Stimulated activated CD8-positive, alpha-beta memory T cell treated with anti-CD3 and anti-CD28 coated beads, Interleukin-12 subunit alpha, Interleukin-12 subunit beta, amount 100 ng/mL, for 1 hour (primary cell): ENCODE measurements at regions not wholly inside any gene's neighbourhood (a gene's known extent, or its start where the extent isn't known, plus 50 kb on each side); places are given as distances from the start of the nearest gene placed in this dataset.
A peak's percentile ranks its signal among the peaks of the same experiment; 100 is the strongest.
"Not testable (repeated sequence)": the region's sequence is repeated elsewhere in the genome, so short reads cannot be mapped to it uniquely, and the experiment has no call there.

Experiments
- DNase-seq: peaks from one replicate; pipeline ENCODE4 v3.0.0-alpha.2; 2020; ENCODE audit warnings: low read depth

- not testable (repeated sequence) for DNase-seq
These were observed 127.0 kb downstream of the ART5 start for GRCh38 chr11:3514635-3515424.

GRCh38 chr11:3513311-3513710 is 128.5 kb downstream of the ART5 start:
- DNase-seq: not testable (repeated sequence)

- not testable (repeated sequence) for DNase-seq
These were observed 129.0 kb downstream of the ART5 start for GRCh38 chr11:3512751-3513150.

DNA sequence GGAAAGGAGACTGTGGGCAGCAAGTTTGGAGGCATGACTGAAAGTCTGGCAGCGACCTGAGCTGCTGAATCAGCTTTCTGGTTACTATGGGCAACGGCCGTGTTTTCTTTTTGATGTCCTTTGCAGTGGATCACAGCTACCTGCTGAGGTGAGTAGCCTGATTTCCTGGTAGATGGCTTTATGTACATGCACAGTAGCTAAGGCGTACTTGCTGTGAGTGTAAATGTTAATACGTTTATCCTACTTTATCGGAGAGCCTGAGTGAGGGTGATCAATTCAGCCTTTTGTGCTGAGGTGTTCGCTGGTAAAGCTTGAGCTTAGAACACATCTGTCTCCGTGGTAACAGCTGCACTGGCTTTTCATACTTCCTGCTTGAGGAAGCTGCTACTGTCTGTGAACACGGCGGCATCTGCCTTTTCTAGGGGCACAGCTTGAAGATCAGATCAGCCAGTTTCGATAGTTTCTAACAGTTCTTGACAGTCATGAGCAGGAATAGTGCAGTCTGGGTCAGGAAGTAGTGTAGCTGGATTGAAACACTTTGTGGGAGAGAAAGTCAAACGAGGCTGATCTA is 129.6 kb downstream of the ART5 start:
- DNase-seq: peak; percentile 1

- not testable (repeated sequence) for DNase-seq
These were observed 130.2 kb downstream of the ART5 start for GRCh38 chr11:3511416-3512132.

DNA sequence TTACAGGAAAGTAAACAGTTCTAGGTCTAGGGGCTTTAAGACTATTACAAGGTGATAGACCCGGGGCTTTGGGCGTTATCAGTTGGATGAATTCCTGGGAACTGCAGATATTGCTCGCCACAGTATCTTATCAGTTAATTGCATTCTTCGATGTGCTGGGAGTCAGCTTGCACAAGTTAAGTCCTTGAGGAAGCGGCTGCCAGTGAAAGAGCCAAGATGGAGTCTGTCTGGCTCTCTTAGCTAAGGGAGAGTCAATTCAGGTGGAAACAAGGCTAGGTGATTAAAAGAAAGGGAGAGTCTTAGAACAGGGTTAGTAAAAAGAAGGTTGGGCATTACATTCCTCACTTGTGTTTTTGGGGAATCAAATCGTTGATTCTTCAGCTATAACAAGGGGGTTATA is 130.6 kb upstream of the ZNF195 start:
- not testable (repeated sequence) for DNase-seq

GRCh38 chr11:3499198-3499597 is 120.3 kb upstream of the ZNF195 start:
- not testable (repeated sequence) for DNase-seq

- not testable (repeated sequence) for DNase-seq
These were observed 119.4 kb upstream of the ZNF195 start for GRCh38 chr11:3498356-3498755.

GRCh38 chr11:3493152-3493551 is 114.2 kb upstream of the ZNF195 start:
- not testable (repeated sequence) for DNase-seq

DNA sequence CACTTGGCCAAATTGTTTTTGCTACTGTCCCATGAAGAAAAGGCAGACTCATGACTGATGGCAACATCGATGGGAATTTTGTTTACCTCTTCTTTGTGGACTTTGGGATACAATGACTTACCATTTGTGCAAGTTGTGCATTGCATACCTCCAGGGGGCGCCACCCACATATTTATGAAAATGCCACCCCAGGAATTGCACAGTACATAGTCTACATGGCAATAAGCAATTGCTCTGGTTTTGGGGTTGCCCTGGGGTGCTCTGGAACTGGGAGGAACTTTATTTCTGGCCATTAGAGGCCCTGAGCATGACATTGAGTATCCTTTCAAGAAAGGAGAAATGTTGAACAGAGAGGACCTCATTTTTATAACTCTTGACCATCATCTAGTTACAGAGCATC is 109.1 kb upstream of the ZNF195 start:
- not testable (repeated sequence) for DNase-seq

GRCh38 chr11:3485737-3486136 is 106.8 kb upstream of the ZNF195 start:
- DNase-seq: not testable (repeated sequence)

- DNase-seq: not testable (repeated sequence)
These were observed 98.3 kb upstream of the ZNF195 start for GRCh38 chr11:3476937-3477885.

GRCh38 chr11:3476084-3476936 is 97.4 kb upstream of the ZNF195 start:
- DNase-seq: not testable (repeated sequence)

GRCh38 chr11:3468963-3469362 is 90.0 kb upstream of the ZNF195 start:
- not testable (repeated sequence) for DNase-seq

DNA sequence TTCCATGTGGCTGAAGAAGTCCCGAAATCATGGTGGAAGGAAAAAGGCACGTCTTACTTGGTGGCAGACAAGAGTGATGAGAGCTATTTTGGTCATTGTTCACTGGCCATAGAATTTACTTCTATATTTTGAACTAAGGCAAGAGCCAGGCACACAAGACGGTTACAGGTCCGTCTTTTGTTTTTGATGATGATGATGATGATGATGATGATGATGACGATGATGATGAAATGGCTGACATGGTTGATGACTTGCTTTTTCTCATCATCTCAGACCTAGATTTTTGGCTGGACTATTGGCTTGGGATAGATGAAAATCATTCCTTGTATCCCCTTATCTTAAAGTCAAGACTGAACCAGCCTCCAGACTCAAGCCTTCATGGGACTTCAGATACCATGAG is 88.7 kb upstream of the ZNF195 start:
- not testable (repeated sequence) for DNase-seq

DNA sequence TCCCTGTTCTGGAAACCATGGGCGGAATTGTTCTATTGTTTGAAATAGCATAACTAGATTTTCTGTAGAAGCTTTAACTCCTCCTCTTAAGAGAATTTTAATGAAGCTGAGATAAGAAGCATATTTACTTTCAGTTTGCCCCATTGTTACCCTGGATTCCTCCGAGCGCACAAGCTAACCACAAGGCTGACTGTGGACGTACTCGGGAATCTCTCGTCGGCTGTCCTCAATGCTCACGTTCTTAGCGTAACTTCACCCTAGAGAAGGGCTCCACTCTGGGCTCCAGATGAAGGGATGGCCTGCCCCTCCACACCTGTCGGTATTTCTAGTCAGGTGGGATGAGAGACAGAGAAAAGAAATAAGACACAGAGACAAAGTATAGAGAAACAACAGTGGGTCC is 76.7 kb upstream of the ZNF195 start:
- DNase-seq: not testable (repeated sequence)

DNA sequence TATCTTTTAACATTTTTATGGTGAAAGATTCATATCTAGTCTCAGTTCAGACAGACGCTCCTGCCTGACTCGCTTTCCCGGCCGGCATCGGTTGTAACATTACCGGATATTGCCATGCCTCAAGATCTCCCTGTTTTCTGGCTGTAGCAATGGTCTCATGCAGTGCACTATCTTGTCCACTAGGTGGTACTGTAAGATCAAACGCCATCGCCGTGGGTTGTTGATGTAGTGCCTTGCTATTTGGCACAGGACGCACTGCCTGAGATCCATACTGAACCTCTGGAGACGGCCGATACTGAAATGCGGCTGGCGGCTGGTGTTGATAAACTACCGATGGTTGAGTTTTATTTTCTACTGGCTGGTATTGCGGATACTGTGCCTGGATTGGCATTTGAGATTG is 75.9 kb upstream of the ZNF195 start:
- DNase-seq: peak; percentile 25

DNA sequence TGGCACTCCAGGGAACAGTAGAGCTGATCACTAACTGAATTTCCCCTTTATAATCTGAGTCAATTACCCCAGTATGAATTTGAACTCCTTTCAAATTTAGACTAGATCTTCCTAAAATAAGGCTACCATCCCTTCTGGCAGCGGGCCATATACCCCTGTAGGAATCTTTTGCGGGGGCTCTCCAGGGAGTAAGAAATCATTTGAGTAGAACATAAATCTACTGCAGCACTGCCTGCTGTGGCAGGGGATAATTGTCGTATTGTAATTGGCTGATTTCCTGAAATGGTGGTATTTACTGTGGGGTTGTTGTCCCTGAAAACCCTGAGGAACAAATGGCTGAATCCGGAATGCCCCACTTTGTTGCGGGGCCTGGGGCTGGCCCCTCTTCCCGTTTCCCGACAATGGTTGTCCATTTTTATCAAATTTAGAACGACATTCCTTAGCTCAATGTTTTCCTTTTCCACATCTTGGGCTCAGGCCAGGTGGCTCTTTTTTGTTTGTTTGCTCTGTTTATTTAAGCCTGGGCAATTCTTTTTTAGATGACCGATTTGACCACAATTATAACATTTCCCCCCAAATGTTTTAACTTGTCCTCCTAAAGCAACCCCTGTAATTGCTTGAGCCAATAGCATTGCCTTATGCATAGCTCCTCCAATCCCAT is 74.8 kb upstream of the ZNF195 start:
- DNase-seq: not testable (repeated sequence)

- not testable (repeated sequence) for DNase-seq
These were observed 71.9 kb upstream of the ZNF195 start for GRCh38 chr11:3450822-3451221.

GRCh38 chr11:3445535-3445934 is 66.6 kb upstream of the ZNF195 start:
- DNase-seq: not testable (repeated sequence)
